ENCODE measurements at regions not wholly inside any gene's neighbourhood (a gene's known extent, or its start where the extent isn't known, plus 50 kb on each side); places are given as distances from the start of the nearest gene placed in this dataset.

- no peak for DNase-seq (ENCODE audit: unreplicated experiment)
- no peaks in the 10 kb centered on the region for H3K9me3 Mint-ChIP-seq (ENCODE audit: unreplicated experiment)
- no peaks in the 10 kb centered on the region for H3K27me3 Mint-ChIP-seq (ENCODE audit: insufficient read depth, unreplicated experiment)
- intact Hi-C loops (cut with micrococcal nuclease): no loop called here
- CTCF ChIA-PET: interaction anchor here (0.5 to 1.0 kb wide), 3 partner anchors 9 to 283 kb away, joined by 3 to 5 read pairs (median 4); no protein-coding TSS in a partner anchor
- BruUV-seq (replicated peaks): no TSS peak
- no peak for TF ChIP-seq CTCF (IDR thresholded peaks at IDR 0.05; ENCODE audit: unreplicated experiment)
- no peak overlapping the region for H3K27ac Mint-ChIP-seq (ENCODE audit: low read depth, unreplicated experiment)
- no peaks in the 10 kb centered on the region for H3K4me1 Mint-ChIP-seq (ENCODE audit: insufficient read depth, unreplicated experiment)
- no peak overlapping the region for H3K4me3 Mint-ChIP-seq (ENCODE audit: unreplicated experiment)
- no peaks in the 10 kb centered on the region for H3K36me3 Mint-ChIP-seq (ENCODE audit: insufficient read depth, unreplicated experiment)
- POLR2A ChIA-PET: interaction anchor here (0.8 to 0.9 kb wide), 3 partner anchors 8 to 308 kb away, joined by 3 to 6 read pairs (median 3); no protein-coding TSS in a partner anchor
These were observed 381.6 kb downstream of the SIPA1L2 start for GRCh38 chr1:232248276-232248820.

GRCh38 chr1:232247669-232248068 lies 382.3 kb downstream of the SIPA1L2 start:
- H3K4me3 Mint-ChIP-seq (ENCODE audit: unreplicated experiment): no peak overlapping the region
- no peaks in the 10 kb centered on the region for H3K27me3 Mint-ChIP-seq (ENCODE audit: insufficient read depth, unreplicated experiment)
- intact Hi-C loops (cut with micrococcal nuclease): no loop called here
- TF ChIP-seq CTCF (IDR thresholded peaks at IDR 0.05; ENCODE audit: unreplicated experiment): no peak
- CTCF ChIA-PET: interaction anchor here (0.5 to 0.7 kb wide), 2 partner anchors 8 to 284 kb away, joined by 3 to 4 read pairs; no protein-coding TSS in a partner anchor
- POLR2A ChIA-PET: interaction anchor here (0.8 kb wide), 2 partner anchors 9 to 13 kb away, joined by 3 to 6 read pairs; no protein-coding TSS in a partner anchor
- no peaks in the 10 kb centered on the region for H3K36me3 Mint-ChIP-seq (ENCODE audit: insufficient read depth, unreplicated experiment)
- H3K9me3 Mint-ChIP-seq (ENCODE audit: unreplicated experiment): no peaks in the 10 kb centered on the region
- no peak overlapping the region for H3K27ac Mint-ChIP-seq (ENCODE audit: low read depth, unreplicated experiment)
- no TSS peak for BruUV-seq (replicated peaks)
- H3K4me1 Mint-ChIP-seq (ENCODE audit: insufficient read depth, unreplicated experiment): no peaks in the 10 kb centered on the region
- DNase-seq (ENCODE audit: unreplicated experiment): no peak

- no peaks in the 10 kb centered on the region for H3K9me3 Mint-ChIP-seq (ENCODE audit: unreplicated experiment)
These were observed 385.5 kb downstream of the SIPA1L2 start for GRCh38 chr1:232244426-232244825.

More at GRCh38 chr1:232244426-232244825, 385.5 kb downstream of the SIPA1L2 start:
- no peaks in the 10 kb centered on the region for H3K27me3 Mint-ChIP-seq (ENCODE audit: insufficient read depth, unreplicated experiment)
- no peaks in the 10 kb centered on the region for H3K4me1 Mint-ChIP-seq (ENCODE audit: insufficient read depth, unreplicated experiment)
- CTCF ChIA-PET: interaction anchor here (0.6 to 1.4 kb wide), 2 partner anchors 9 to 79 kb away, joined by 3 read pairs; no protein-coding TSS in a partner anchor
- no TSS peak for BruUV-seq (replicated peaks)
- H3K4me3 Mint-ChIP-seq (ENCODE audit: unreplicated experiment): no peak overlapping the region
- H3K27ac Mint-ChIP-seq (ENCODE audit: low read depth, unreplicated experiment): no peak overlapping the region
- TF ChIP-seq CTCF (IDR thresholded peaks at IDR 0.05; ENCODE audit: unreplicated experiment): no peak
- intact Hi-C loops (cut with micrococcal nuclease): no loop called here
- DNase-seq (ENCODE audit: unreplicated experiment): no peak
- H3K36me3 Mint-ChIP-seq (ENCODE audit: insufficient read depth, unreplicated experiment): no peaks in the 10 kb centered on the region
- POLR2A ChIA-PET: interaction anchor here (1.0 kb wide), 1 partner anchor 17 kb away, joined by 4 read pairs; no protein-coding TSS in a partner anchor

Data from MCF 10A (cell line).